DND-41 (cell line): ENCODE measurements at regions not wholly inside any gene's neighbourhood (a gene's known extent, or its start where the extent isn't known, plus 50 kb on each side); places are given as distances from the start of the nearest gene placed in this dataset.

ENCODE experiments used
- ATAC-seq: fragments of 200-7000 bp; cut with Tn5 transposase; 3 replicates; pipeline ENCODE4 v1.9.1; 2021; ENCODE audit warnings: low read depth; ENCODE audit not compliant: insufficient read depth
- DNase-seq: peaks from one replicate; pipeline ENCODE4 v3.0.0-alpha.2; 2020
- H2AFZ ChIP-seq: 2 replicates; pipeline ENCODE4 v1.6.0; 2012; ENCODE audit warnings: low read depth, low read length
- H3K27ac ChIP-seq: 2 replicates; pipeline ENCODE4 v1.5.1; 2012; ENCODE audit warnings: low read length, inconsistent platforms
- H3K27me3 ChIP-seq: fragments of 200-600 bp; sonication (generic); 2 replicates; pipeline ENCODE4 v1.6.0; 2012; ENCODE audit warnings: low read length, mild to moderate bottlenecking, inconsistent platforms; ENCODE audit not compliant: insufficient read depth, poor library complexity
- H3K36me3 ChIP-seq: 2 replicates; pipeline ENCODE4 v1.5.1; 2012; ENCODE audit warnings: low read length, inconsistent platforms; ENCODE audit not compliant: insufficient read depth
- H3K4me1 ChIP-seq: 2 replicates; pipeline ENCODE4 v1.5.1; 2012; ENCODE audit warnings: mild to moderate bottlenecking, low read length; ENCODE audit not compliant: insufficient read depth
- H3K4me2 ChIP-seq: 2 replicates; pipeline ENCODE4 v1.6.0; 2012; ENCODE audit warnings: mild to moderate bottlenecking, moderate library complexity, low read length, inconsistent platforms; ENCODE audit not compliant: insufficient read depth
- H3K4me3 ChIP-seq, 2 experiments: fragments of 200-600 bp in 1 of 2; shearing (Covaris generic) in 1 of 2; 2 replicates each; pipeline ENCODE4 v1.5.1; 2012 to 2016; ENCODE audit warnings: inconsistent platforms in 2 of 2, low read length in 2 of 2, mild to moderate bottlenecking in 2 of 2, low read depth in 1 of 2, moderate library complexity in 1 of 2
- H3K79me2 ChIP-seq: 2 replicates; pipeline ENCODE4 v1.6.0; 2012; ENCODE audit warnings: low read length, inconsistent platforms; ENCODE audit not compliant: insufficient read depth
- H3K9ac ChIP-seq: 2 replicates; pipeline ENCODE4 v1.6.0; 2012; ENCODE audit warnings: low read depth, mild to moderate bottlenecking, inconsistent platforms, low read length, moderate library complexity
- H3K9me3 ChIP-seq: 2 replicates; pipeline ENCODE4 v1.5.1; 2012; ENCODE audit warnings: low read length, moderate library complexity, mild to moderate bottlenecking, inconsistent platforms; ENCODE audit not compliant: insufficient read depth, severe bottlenecking
- H4K20me1 ChIP-seq: 2 replicates; pipeline ENCODE4 v1.6.0; 2012; ENCODE audit warnings: low read length; ENCODE audit not compliant: insufficient read depth
- EZH2 ChIP-seq: IDR thresholded peaks from 3 replicates; pipeline ENCODE4 v1.6.1; 2012; ENCODE audit warnings: borderline replicate concordance, low read depth, mild to moderate bottlenecking, moderate library complexity, low read length, inconsistent platforms; ENCODE audit not compliant: severe bottlenecking
- TF ChIP-seq, protein P1 (sequence below): IDR thresholded peaks from 2 replicates; pipeline ENCODE4 v1.5.1; 2012; ENCODE audit warnings: borderline replicate concordance, low read length, moderate library complexity, mild to moderate bottlenecking; ENCODE audit not compliant: poor library complexity, severe bottlenecking; ENCODE audit errors: extremely low read depth

DNA sequence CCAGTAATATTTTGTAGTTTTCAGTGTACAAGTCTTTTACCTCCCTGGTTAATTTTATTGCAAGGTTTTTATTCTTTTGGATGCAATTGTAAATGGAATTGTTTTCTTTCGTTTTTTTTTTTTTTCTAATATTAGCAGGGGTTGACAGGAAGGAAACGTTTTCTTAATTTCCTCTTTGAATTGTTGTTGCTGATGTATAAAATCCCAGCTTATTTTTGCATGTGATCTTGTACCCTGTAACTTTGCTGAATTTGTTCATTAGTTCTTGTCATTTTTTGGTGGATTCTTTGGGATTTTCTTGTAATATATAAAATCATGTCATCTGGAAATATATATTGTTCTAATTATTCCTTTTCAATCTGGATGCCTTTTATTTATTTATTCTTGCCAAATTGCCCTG lies 65.0 kb upstream of the ANKH start:
- H4K20me1 ChIP-seq: no peaks in the 10 kb centered on the region
- no peak for DNase-seq
- no peak overlapping the region for H2AFZ ChIP-seq
- no peaks in the 10 kb centered on the region for H3K27me3 ChIP-seq
- no peak for ATAC-seq
- H3K36me3 ChIP-seq: no peaks in the 10 kb centered on the region
- no peaks in the 10 kb centered on the region for H3K4me1 ChIP-seq
- no peak overlapping the region for H3K4me2 ChIP-seq
- no peak overlapping the region for H3K9ac ChIP-seq
- H3K27ac ChIP-seq: no peak overlapping the region
- no peaks in the 10 kb centered on the region for H3K9me3 ChIP-seq
- TF ChIP-seq EZH2: no peak
- TF ChIP-seq, protein P1, sequence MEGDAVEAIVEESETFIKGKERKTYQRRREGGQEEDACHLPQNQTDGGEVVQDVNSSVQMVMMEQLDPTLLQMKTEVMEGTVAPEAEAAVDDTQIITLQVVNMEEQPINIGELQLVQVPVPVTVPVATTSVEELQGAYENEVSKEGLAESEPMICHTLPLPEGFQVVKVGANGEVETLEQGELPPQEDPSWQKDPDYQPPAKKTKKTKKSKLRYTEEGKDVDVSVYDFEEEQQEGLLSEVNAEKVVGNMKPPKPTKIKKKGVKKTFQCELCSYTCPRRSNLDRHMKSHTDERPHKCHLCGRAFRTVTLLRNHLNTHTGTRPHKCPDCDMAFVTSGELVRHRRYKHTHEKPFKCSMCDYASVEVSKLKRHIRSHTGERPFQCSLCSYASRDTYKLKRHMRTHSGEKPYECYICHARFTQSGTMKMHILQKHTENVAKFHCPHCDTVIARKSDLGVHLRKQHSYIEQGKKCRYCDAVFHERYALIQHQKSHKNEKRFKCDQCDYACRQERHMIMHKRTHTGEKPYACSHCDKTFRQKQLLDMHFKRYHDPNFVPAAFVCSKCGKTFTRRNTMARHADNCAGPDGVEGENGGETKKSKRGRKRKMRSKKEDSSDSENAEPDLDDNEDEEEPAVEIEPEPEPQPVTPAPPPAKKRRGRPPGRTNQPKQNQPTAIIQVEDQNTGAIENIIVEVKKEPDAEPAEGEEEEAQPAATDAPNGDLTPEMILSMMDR: no peak
- no peaks in the 10 kb centered on the region for H3K79me2 ChIP-seq
- H3K4me3 ChIP-seq: no peak overlapping the region

DNA sequence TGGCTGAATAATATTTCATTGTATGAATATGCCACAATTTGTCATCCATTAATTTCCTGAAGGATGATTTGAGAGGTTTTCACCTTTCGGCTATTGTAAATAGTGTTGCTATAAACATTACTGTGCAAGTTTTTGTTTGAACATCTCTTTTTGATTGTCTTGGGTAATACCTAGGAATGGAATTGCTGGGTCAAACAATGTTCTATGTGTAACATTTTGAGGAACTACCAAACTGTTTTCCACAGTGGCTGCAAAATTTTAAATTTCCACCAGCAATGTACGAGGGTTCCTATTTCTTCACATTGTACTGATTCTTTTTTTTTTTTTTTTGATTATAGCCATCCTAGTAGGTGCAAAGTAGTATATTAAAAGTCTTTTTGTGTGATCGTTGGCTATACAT lies 63.8 kb upstream of the ANKH start:
- H2AFZ ChIP-seq: no peak overlapping the region
- H3K4me2 ChIP-seq: no peak overlapping the region
- H3K27ac ChIP-seq: no peak overlapping the region
- no peak overlapping the region for H3K4me3 ChIP-seq
- H3K4me1 ChIP-seq: no peaks in the 10 kb centered on the region
- ATAC-seq (no peak), DNase-seq (no peak)
- no peaks in the 10 kb centered on the region for H3K9me3 ChIP-seq
- no peaks in the 10 kb centered on the region for H4K20me1 ChIP-seq
- TF ChIP-seq EZH2: no peak
- TF ChIP-seq, protein P1: no peak
- no peaks in the 10 kb centered on the region for H3K27me3 ChIP-seq
- H3K79me2 ChIP-seq: no peaks in the 10 kb centered on the region
- H3K9ac ChIP-seq: no peak overlapping the region
- no peaks in the 10 kb centered on the region for H3K36me3 ChIP-seq

DNA sequence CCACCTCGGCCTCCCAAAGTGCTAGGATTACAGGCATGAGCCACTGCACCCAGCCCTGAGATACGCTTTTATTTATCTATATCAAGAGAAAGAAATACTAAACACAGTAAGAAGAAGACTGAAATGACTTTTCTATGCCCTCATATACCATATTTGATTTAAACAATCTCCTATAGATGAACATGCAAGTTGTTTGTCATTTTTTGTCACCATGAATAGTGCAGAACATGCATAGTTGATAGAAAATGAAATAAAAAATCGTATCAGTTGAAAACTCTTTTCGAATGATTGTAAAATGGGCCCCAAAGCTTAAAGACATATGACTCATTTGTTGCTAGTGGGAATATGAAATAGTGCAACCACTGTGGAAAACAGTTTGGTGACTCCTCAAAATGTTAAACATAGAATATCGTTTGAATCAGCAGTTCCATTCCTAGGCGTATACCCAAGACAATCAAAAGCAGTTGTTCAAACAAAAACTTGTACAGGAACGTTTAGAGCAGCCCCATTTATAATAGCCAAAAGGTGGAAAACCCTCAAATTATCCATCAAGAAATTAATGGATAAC lies 61.4 kb upstream of the ANKH start:
- no peak for TF ChIP-seq EZH2
- TF ChIP-seq, protein P1: no peak
- no peak for ATAC-seq

DNA sequence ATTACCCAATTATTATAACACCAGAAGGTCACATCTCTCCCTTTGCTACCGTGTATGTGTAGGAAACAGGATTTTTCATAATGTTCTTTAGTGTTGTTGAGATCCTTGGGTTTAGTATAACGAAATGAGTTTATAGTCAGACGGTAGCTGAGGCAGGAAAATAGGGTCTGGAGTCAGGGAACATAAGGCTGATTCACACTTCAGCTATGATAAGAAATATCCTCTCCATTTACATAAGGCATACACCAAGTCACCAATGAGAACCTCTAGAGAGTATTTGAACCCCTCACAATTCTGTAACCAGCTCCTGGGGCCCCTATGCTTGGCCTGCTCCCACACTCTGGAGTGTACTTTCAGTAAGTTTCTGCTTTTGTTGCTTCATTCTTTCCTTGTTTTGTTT lies 58.9 kb upstream of the ANKH start:
- Histone ChIP-seq H3K4me2 (no peak overlapping the region), H3K9ac (no peak overlapping the region), H3K4me1 (peaks cover 15% of the 10 kb centered on the region), H3K27me3 (no peaks in the 10 kb centered on the region), H3K4me3 (no peak overlapping the region), H2AFZ (no peak overlapping the region), H3K9me3 (no peaks in the 10 kb centered on the region), H3K27ac (no peak overlapping the region), H3K36me3 (no peaks in the 10 kb centered on the region), H3K79me2 (no peaks in the 10 kb centered on the region), H4K20me1 (no peaks in the 10 kb centered on the region)
- no peak for ATAC-seq
- TF ChIP-seq EZH2: no peak
- TF ChIP-seq, protein P1: no peak
- no peak for DNase-seq

More for the DNA sequence above, 61.4 kb upstream of the ANKH start:
- Histone ChIP-seq H4K20me1 (no peaks in the 10 kb centered on the region), H3K79me2 (no peaks in the 10 kb centered on the region), H3K4me1 (no peaks in the 10 kb centered on the region), H3K4me3 (no peak overlapping the region), H3K36me3 (no peaks in the 10 kb centered on the region), H3K4me2 (no peak overlapping the region), H3K27ac (no peak overlapping the region), H2AFZ (no peak overlapping the region), H3K27me3 (no peaks in the 10 kb centered on the region), H3K9me3 (no peaks in the 10 kb centered on the region), H3K9ac (no peak overlapping the region)
- no peak for DNase-seq
